HS-5 (cell line): ENCODE measurements at regions not wholly inside any gene's neighbourhood (a gene's known extent, or its start where the extent isn't known, plus 50 kb on each side); places are given as distances from the start of the nearest gene placed in this dataset.
"Not testable (repeated sequence)": the region's sequence is repeated elsewhere in the genome, so short reads cannot be mapped to it uniquely, and the experiment has no call there.

Source experiments
- DNase-seq: peaks from one replicate; pipeline ENCODE4 v3.0.0-alpha.2; 2012; ENCODE audit warnings: low read depth

GRCh38 chr16:9343276-9343675 is 251.8 kb downstream of the HAPSTR1 start:
- no peak for DNase-seq

DNA sequence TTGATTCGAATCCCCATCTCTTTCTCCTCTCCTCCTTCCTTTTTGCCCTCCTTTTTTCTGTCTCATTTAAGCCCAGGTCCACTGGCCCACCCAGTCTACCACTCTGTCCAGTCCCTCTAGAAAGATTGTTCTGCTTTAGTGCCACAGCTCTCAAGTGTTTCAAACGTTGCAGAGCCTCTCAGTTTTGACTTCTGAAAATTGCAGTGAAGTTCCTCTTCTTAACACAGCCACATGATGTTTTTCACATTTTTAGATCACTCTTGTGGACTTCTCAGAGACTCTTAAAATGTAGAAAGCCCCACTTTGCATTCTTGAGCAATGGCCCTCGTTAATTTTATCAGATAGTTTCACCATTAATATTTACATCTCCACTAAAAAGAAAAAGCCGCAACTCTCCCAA is 253.1 kb downstream of the HAPSTR1 start:
- no peak for DNase-seq

- no peak for DNase-seq
Measured at GRCh38 chr16:9345046-9345445, 253.6 kb downstream of the HAPSTR1 start.

- no peak for DNase-seq
Measured at GRCh38 chr16:9345880-9346279, 254.4 kb downstream of the HAPSTR1 start.

DNA sequence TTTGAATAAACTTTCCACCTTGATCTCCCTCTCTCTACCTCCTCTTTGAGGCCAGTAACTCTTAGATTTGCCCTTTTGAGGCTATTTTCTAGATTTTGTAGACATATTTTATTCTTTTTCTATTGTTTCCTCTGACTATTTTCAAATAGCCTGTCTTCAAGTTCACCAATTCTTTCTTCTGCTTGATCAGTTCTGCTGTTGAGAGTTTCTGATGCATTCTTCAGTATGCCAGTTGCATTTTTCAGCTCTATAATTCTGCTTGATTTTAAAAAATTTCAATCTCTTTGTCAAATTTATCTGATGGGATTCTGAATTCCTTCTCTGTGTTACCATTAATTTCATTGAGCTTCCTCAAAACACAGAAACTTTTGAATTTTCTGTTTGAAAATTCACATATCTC is 257.5 kb downstream of the HAPSTR1 start:
- no peak for DNase-seq

- not testable (repeated sequence) for DNase-seq
Measured at GRCh38 chr16:9349373-9349960, 258.0 kb downstream of the HAPSTR1 start.

- DNase-seq = not testable (repeated sequence)
Measured at GRCh38 chr16:9350119-9350799, 258.8 kb downstream of the HAPSTR1 start.

DNA sequence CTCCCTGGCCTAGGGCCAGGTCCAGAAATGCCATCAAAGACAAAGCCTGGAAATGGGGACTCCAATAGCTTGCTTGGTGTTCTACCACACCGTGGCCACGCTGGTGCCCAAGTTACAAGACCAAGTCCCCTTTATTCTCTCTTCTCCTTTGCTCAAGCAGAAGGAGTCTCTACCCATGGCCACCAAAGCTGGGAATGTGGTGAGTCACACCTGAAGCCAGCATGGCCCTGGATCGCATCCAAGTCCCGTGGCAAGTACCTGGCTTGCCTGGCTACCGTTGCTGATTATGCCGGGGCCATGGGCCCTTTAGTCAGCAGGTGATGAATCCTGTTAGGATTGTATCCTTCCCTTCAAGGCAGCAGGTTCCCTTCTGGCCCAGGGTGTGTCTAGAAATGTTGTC is 260.0 kb downstream of the HAPSTR1 start:
- no peak for DNase-seq

GRCh38 chr16:9351841-9352434 is 260.5 kb downstream of the HAPSTR1 start:
- DNase-seq = no peak

GRCh38 chr16:9357829-9358228 is 266.4 kb downstream of the HAPSTR1 start:
- DNase-seq = no peak

DNA sequence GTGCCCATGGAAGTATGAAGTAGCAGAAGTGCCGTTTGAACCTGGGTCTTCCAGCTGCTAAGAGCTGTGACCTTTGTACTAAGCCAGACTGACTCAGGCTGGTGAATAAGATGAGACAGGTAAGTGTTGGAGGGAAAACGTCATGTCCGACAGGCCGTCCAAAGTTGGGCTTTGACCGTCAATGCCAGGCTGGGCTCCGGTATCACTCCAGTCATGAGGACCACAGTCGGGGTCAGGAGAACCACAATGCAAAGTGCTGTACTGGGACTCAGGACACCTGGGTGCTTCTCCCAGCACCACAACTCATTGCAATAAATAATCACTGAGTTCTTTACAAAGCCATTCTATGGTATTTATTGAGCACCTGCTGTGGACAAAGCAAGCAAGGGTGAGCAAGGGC is 268.6 kb downstream of the HAPSTR1 start:
- no peak for DNase-seq

DNA sequence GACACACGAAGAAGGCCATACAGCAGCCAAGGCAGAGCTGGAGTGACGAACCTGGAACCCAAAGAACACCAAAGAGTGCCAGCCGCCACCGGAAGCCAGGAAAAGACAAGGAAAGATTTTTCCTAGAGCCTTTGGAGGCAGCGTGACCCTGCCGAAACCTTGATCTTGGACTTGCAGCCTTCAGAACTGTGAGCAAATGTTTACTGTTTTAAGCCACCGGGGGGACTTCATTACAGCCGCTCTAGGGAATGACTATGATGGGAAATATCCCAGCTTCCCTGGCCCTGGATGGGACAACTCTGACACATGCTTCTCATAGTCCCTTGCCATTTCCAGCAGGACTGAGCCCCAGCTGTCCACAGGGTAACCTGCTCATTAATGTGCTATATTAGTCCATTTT is 270.6 kb downstream of the HAPSTR1 start:
- no peak for DNase-seq

DNA sequence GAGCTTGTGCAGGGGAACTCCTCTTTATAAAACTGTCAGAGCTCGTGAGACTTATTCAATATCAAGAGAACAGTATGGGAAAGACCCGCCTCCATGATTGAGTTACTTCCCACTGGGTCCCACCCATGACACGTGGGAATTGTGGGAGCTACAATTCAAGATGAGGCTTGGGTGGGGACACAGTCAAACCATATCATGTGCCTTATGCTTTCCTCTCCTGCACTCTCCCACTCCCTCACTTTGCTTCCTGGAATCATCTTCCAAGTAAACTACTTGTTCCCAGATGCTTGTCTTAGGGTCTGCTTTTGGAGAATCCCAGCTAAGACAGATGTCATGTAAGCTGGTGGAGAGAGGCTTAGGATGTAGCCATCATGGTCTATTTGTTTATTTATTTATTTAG is 271.2 kb downstream of the HAPSTR1 start:
- DNase-seq = no peak

GRCh38 chr16:9363520-9363919 is 272.1 kb downstream of the HAPSTR1 start:
- DNase-seq = no peak

- DNase-seq = no peak
Measured at GRCh38 chr16:9364721-9365369, 273.4 kb downstream of the HAPSTR1 start.

- no peak for DNase-seq
Measured at GRCh38 chr16:9365370-9365728, 273.9 kb downstream of the HAPSTR1 start.

- DNase-seq = no peak
Measured at GRCh38 chr16:9366048-9366969, 274.9 kb downstream of the HAPSTR1 start.

GRCh38 chr16:9370061-9370491 is 278.6 kb downstream of the HAPSTR1 start:
- no peak for DNase-seq

GRCh38 chr16:9371713-9372448 is 280.4 kb downstream of the HAPSTR1 start:
- no peak for DNase-seq

GRCh38 chr16:9372934-9373890 is 281.8 kb downstream of the HAPSTR1 start:
- DNase-seq = no peak
